ENCODE measurements at regions not wholly inside any gene's neighbourhood (a gene's known extent, or its start where the extent isn't known, plus 50 kb on each side); places are given as distances from the start of the nearest gene placed in this dataset.
"Not testable (repeated sequence)": the region's sequence is repeated elsewhere in the genome, so short reads cannot be mapped to it uniquely, and the experiment has no call there.

GRCh38 chr12:128026696-128027574 lies 240.0 kb upstream of the TMEM132C start:
- Histone ChIP-seq H3K9ac (ENCODE audit: low read length in 3 of 3) (no peak overlapping the region), H3K36me3 (ENCODE audit: control insufficient read depth in 2 of 3, insufficient read depth in 3 of 3, low read length in 3 of 3) (no peaks in the 10 kb centered on the region), H3K9me3 (ENCODE audit: control insufficient read depth in 2 of 3, insufficient read depth in 1 of 3, low read length in 3 of 3) (no peaks in the 10 kb centered on the region), H3K27me3 (ENCODE audit: control insufficient read depth, insufficient read depth, low read length) (no peaks in the 10 kb centered on the region), H3K4me3 (ENCODE audit: low read length in 3 of 3) (no peak overlapping the region), H3K4me1 (ENCODE audit: control insufficient read depth in 2 of 3, insufficient read depth in 2 of 3, low read depth in 1 of 3, low read length in 3 of 3) (no peaks in the 10 kb centered on the region), H3K27ac (ENCODE audit: low read depth in 2 of 2, low read length in 2 of 2) (no peak overlapping the region)
- FAIRE-seq (no peak), DNase-seq (no peak)
- no peak for TF ChIP-seq CTCF (IDR thresholded peaks at IDR 0.05; ENCODE audit: borderline replicate concordance, extremely low read depth, insufficient read depth)
- intact Hi-C loops (cut with DNase I), result no loop called here

GRCh38 chr12:128033473-128033872 lies 233.5 kb upstream of the TMEM132C start:
- intact Hi-C loops (cut with DNase I), result no loop called here
- Histone ChIP-seq H3K9me3 (ENCODE audit: control insufficient read depth in 2 of 3, insufficient read depth in 1 of 3, low read length in 3 of 3) (no peaks in the 10 kb centered on the region), H3K27me3 (ENCODE audit: control insufficient read depth, insufficient read depth, low read length) (no peaks in the 10 kb centered on the region), H3K27ac (ENCODE audit: low read depth in 2 of 2, low read length in 2 of 2) (no peak overlapping the region), H3K36me3 (ENCODE audit: control insufficient read depth in 2 of 3, insufficient read depth in 3 of 3, low read length in 3 of 3) (no peaks in the 10 kb centered on the region), H3K4me3 (ENCODE audit: low read length in 3 of 3) (no peak overlapping the region), H3K9ac (ENCODE audit: low read length in 3 of 3) (no peak overlapping the region), H3K4me1 (ENCODE audit: control insufficient read depth in 2 of 3, insufficient read depth in 2 of 3, low read depth in 1 of 3, low read length in 3 of 3) (no peaks in the 10 kb centered on the region)
- FAIRE-seq, result no peak
- no peak for TF ChIP-seq CTCF (IDR thresholded peaks at IDR 0.05; ENCODE audit: borderline replicate concordance, extremely low read depth, insufficient read depth)
- DNase-seq, result peak in 1 of 5 donors; percentile 7

- Histone ChIP-seq H3K4me1 (ENCODE audit: control insufficient read depth in 2 of 3, insufficient read depth in 2 of 3, low read depth in 1 of 3, low read length in 3 of 3) (no peaks in the 10 kb centered on the region), H3K36me3 (ENCODE audit: control insufficient read depth in 2 of 3, insufficient read depth in 3 of 3, low read length in 3 of 3) (no peaks in the 10 kb centered on the region), H3K9me3 (ENCODE audit: control insufficient read depth in 2 of 3, insufficient read depth in 1 of 3, low read length in 3 of 3) (no peaks in the 10 kb centered on the region), H3K4me3 (ENCODE audit: low read length in 3 of 3) (no peak overlapping the region), H3K27ac (ENCODE audit: low read depth in 2 of 2, low read length in 2 of 2) (no peak overlapping the region), H3K27me3 (ENCODE audit: control insufficient read depth, insufficient read depth, low read length) (no peaks in the 10 kb centered on the region), H3K9ac (ENCODE audit: low read length in 3 of 3) (no peak overlapping the region)
- DNase-seq (no peak), FAIRE-seq (no peak)
- TF ChIP-seq CTCF (IDR thresholded peaks at IDR 0.05; ENCODE audit: borderline replicate concordance, extremely low read depth, insufficient read depth), result no peak
- intact Hi-C loops (cut with DNase I), result no loop called here
Measured at GRCh38 chr12:128040971-128041370, 226.0 kb upstream of the TMEM132C start.

GRCh38 chr12:128042283-128042682 lies 224.7 kb upstream of the TMEM132C start:
- H3K4me3 ChIP-seq (ENCODE audit: low read length in 3 of 3); H3K36me3 ChIP-seq (ENCODE audit: control insufficient read depth in 2 of 3, insufficient read depth in 3 of 3, low read length in 3 of 3); H3K27ac ChIP-seq (ENCODE audit: low read depth in 2 of 2, low read length in 2 of 2); H3K9ac ChIP-seq (ENCODE audit: low read length in 3 of 3); H3K27me3 ChIP-seq (ENCODE audit: control insufficient read depth, insufficient read depth, low read length); FAIRE-seq; H3K4me1 ChIP-seq (ENCODE audit: control insufficient read depth in 2 of 3, insufficient read depth in 2 of 3, low read depth in 1 of 3, low read length in 3 of 3); H3K9me3 ChIP-seq (ENCODE audit: control insufficient read depth in 2 of 3, insufficient read depth in 1 of 3, low read length in 3 of 3); DNase-seq; intact Hi-C loops (cut with DNase I): not testable (repeated sequence)
